Ishikawa (cell line): ENCODE measurements at regions not wholly inside any gene's neighbourhood (a gene's known extent, or its start where the extent isn't known, plus 50 kb on each side); places are given as distances from the start of the nearest gene placed in this dataset.

Experiments used
- CEBPB ChIP-seq: IDR thresholded peaks from 2 replicates; pipeline ENCODE4 v1.6.1; 2012
- EP300 ChIP-seq: IDR thresholded peaks from 2 replicates; pipeline ENCODE4 v1.6.1; 2012; ENCODE audit warnings: borderline replicate concordance
- NFIC ChIP-seq: IDR thresholded peaks from 2 replicates; pipeline ENCODE4 v1.6.1; 2012
- ZBTB7A ChIP-seq: IDR thresholded peaks from 2 replicates; pipeline ENCODE4 v1.6.1; 2012; ENCODE audit warnings: low read depth
- TF ChIP-seq, protein P1 (sequence below): IDR thresholded peaks from 2 replicates; pipeline ENCODE4 v1.6.1; 2012; ENCODE audit warnings: low read depth, mild to moderate bottlenecking

- TF ChIP-seq, protein P1, sequence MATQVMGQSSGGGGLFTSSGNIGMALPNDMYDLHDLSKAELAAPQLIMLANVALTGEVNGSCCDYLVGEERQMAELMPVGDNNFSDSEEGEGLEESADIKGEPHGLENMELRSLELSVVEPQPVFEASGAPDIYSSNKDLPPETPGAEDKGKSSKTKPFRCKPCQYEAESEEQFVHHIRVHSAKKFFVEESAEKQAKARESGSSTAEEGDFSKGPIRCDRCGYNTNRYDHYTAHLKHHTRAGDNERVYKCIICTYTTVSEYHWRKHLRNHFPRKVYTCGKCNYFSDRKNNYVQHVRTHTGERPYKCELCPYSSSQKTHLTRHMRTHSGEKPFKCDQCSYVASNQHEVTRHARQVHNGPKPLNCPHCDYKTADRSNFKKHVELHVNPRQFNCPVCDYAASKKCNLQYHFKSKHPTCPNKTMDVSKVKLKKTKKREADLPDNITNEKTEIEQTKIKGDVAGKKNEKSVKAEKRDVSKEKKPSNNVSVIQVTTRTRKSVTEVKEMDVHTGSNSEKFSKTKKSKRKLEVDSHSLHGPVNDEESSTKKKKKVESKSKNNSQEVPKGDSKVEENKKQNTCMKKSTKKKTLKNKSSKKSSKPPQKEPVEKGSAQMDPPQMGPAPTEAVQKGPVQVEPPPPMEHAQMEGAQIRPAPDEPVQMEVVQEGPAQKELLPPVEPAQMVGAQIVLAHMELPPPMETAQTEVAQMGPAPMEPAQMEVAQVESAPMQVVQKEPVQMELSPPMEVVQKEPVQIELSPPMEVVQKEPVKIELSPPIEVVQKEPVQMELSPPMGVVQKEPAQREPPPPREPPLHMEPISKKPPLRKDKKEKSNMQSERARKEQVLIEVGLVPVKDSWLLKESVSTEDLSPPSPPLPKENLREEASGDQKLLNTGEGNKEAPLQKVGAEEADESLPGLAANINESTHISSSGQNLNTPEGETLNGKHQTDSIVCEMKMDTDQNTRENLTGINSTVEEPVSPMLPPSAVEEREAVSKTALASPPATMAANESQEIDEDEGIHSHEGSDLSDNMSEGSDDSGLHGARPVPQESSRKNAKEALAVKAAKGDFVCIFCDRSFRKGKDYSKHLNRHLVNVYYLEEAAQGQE = no peak
- TF ChIP-seq NFIC (no peak), ZBTB7A (no peak), EP300 (no peak), CEBPB (no peak)
Measured at GRCh38 chr1:87814573-87814972, 485.9 kb downstream of the LMO4 start.
